ENCODE measurements at regions not wholly inside any gene's neighbourhood (a gene's known extent, or its start where the extent isn't known, plus 50 kb on each side); places are given as distances from the start of the nearest gene placed in this dataset.

DNA sequence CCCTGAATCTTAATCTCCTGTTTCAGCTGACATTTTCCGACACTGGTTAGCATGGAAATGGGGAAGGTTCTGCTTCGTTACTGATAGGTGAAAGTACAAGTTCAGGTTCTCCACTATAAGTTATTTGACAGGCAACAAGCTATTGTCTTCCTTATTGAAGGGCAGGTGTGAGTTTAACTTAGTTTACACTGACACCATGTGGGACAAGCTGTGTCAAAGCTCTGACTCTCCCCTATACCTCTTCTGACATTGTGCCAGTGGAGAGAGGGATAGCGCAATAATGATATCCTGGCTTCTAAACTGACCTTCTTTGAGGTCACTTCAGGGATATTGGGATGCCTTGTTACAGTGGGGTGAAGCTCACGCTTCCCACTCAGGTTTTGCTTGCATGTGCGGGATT, 587.0 kb upstream of the SLITRK5 start:
- DNase-seq (ENCODE audit: low spot score) (no peak), ATAC-seq (peak; percentile 78)
- CTCF ChIA-PET = interaction anchor here (0.6 to 1.1 kb wide), 2 partner anchors 210 to 215 kb away, joined by 3 to 6 read pairs; no protein-coding TSS in a partner anchor
- Mint-ChIP-seq H3K27me3 (ENCODE audit: low read depth) (no peaks in the 10 kb centered on the region), H3K4me1 (peaks cover 2% of the 10 kb centered on the region; the same call in 1 of the 2 replicates), H3K9me3 (no peaks in the 10 kb centered on the region), H3K27ac (no peak overlapping the region), H3K4me3 (no peak overlapping the region), H3K36me3 (no peaks in the 10 kb centered on the region)
- POLR2A ChIA-PET = no interaction called here
- TF ChIP-seq CBFB (CRISPR knock-in tag; IDR thresholded peaks at IDR 0.05; ENCODE audit: low read depth) = no peak
- no peak for TF ChIP-seq SOX15 (CRISPR knock-in tag; IDR thresholded peaks at IDR 0.05)
- TF ChIP-seq ERG (CRISPR knock-in tag; IDR thresholded peaks at IDR 0.05) = no peak
- TF ChIP-seq RELA (CRISPR knock-in tag; IDR thresholded peaks at IDR 0.05; ENCODE audit: borderline replicate concordance) = no peak
- no peak for TF ChIP-seq EMX1 (CRISPR knock-in tag; IDR thresholded peaks at IDR 0.05)
- no peak for TF ChIP-seq MXD4 (CRISPR knock-in tag; IDR thresholded peaks at IDR 0.05; ENCODE audit: borderline replicate concordance)
- TF ChIP-seq ETV6 (CRISPR knock-in tag; IDR thresholded peaks at IDR 0.05) = no peak
- TF ChIP-seq, protein P1, sequence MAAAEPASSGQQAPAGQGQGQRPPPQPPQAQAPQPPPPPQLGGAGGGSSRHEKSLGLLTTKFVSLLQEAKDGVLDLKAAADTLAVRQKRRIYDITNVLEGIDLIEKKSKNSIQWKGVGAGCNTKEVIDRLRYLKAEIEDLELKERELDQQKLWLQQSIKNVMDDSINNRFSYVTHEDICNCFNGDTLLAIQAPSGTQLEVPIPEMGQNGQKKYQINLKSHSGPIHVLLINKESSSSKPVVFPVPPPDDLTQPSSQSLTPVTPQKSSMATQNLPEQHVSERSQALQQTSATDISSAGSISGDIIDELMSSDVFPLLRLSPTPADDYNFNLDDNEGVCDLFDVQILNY (CRISPR knock-in tag; IDR thresholded peaks at IDR 0.05) = no peak
- no peak for TF ChIP-seq TP53 (CRISPR knock-in tag; IDR thresholded peaks at IDR 0.05)
- no peak for TF ChIP-seq USF1 (CRISPR knock-in tag; IDR thresholded peaks at IDR 0.05)
- no peak for TF ChIP-seq HMGXB4 (CRISPR knock-in tag; IDR thresholded peaks at IDR 0.05)
- TF ChIP-seq FOXJ3 (CRISPR knock-in tag; IDR thresholded peaks at IDR 0.05; ENCODE audit: borderline replicate concordance) = no peak
- TF ChIP-seq, protein P2, sequence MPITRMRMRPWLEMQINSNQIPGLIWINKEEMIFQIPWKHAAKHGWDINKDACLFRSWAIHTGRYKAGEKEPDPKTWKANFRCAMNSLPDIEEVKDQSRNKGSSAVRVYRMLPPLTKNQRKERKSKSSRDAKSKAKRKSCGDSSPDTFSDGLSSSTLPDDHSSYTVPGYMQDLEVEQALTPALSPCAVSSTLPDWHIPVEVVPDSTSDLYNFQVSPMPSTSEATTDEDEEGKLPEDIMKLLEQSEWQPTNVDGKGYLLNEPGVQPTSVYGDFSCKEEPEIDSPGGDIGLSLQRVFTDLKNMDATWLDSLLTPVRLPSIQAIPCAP (CRISPR knock-in tag; IDR thresholded peaks at IDR 0.05) = no peak
- TF ChIP-seq TEAD4 (CRISPR knock-in tag; IDR thresholded peaks at IDR 0.05) = no peak
- TF ChIP-seq GABPB1 (CRISPR knock-in tag; IDR thresholded peaks at IDR 0.05) = no peak
- no peak for TF ChIP-seq CREB1 (CRISPR knock-in tag; IDR thresholded peaks at IDR 0.05)

DNA sequence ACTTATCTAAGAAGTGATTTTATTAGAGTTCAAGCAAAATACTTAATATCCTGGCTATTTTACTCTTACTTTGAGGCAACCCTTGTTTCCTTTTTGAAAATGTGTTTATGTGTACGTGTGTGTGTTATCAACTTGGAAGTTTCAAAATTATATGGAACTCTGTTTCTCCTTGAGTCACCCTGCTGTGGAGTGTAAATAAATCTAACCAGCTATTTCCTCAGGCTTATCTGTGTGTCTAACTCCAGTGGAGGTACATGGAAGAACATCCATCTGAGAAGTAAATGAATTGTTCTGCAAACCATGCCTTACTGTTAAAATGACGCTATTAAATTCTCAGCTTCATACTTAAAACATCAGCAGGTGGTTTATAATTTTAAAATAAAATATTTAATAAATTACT, 583.4 kb upstream of the SLITRK5 start:
- Mint-ChIP-seq H3K27me3 (ENCODE audit: low read depth) (no peaks in the 10 kb centered on the region), H3K27ac (no peak overlapping the region)
- POLR2A ChIA-PET = no interaction called here
- TF ChIP-seq ZSCAN18 (CRISPR knock-in tag; IDR thresholded peaks at IDR 0.05) (no peak), ZNF232 (CRISPR knock-in tag; IDR thresholded peaks at IDR 0.05) (no peak), ZNF263 (CRISPR knock-in tag; IDR thresholded peaks at IDR 0.05; ENCODE audit: low read depth) (no peak), FOXP4 (CRISPR knock-in tag; IDR thresholded peaks at IDR 0.05) (no peak), PRRX2 (CRISPR knock-in tag; IDR thresholded peaks at IDR 0.05) (no peak), GRHL2 (CRISPR knock-in tag; IDR thresholded peaks at IDR 0.05; ENCODE audit: insufficient replicate concordance, severe bottlenecking) (no peak)
- TF ChIP-seq, protein P3, sequence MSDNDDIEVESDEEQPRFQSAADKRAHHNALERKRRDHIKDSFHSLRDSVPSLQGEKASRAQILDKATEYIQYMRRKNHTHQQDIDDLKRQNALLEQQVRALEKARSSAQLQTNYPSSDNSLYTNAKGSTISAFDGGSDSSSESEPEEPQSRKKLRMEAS (CRISPR knock-in tag; IDR thresholded peaks at IDR 0.05) = no peak
- TF ChIP-seq, protein P4, sequence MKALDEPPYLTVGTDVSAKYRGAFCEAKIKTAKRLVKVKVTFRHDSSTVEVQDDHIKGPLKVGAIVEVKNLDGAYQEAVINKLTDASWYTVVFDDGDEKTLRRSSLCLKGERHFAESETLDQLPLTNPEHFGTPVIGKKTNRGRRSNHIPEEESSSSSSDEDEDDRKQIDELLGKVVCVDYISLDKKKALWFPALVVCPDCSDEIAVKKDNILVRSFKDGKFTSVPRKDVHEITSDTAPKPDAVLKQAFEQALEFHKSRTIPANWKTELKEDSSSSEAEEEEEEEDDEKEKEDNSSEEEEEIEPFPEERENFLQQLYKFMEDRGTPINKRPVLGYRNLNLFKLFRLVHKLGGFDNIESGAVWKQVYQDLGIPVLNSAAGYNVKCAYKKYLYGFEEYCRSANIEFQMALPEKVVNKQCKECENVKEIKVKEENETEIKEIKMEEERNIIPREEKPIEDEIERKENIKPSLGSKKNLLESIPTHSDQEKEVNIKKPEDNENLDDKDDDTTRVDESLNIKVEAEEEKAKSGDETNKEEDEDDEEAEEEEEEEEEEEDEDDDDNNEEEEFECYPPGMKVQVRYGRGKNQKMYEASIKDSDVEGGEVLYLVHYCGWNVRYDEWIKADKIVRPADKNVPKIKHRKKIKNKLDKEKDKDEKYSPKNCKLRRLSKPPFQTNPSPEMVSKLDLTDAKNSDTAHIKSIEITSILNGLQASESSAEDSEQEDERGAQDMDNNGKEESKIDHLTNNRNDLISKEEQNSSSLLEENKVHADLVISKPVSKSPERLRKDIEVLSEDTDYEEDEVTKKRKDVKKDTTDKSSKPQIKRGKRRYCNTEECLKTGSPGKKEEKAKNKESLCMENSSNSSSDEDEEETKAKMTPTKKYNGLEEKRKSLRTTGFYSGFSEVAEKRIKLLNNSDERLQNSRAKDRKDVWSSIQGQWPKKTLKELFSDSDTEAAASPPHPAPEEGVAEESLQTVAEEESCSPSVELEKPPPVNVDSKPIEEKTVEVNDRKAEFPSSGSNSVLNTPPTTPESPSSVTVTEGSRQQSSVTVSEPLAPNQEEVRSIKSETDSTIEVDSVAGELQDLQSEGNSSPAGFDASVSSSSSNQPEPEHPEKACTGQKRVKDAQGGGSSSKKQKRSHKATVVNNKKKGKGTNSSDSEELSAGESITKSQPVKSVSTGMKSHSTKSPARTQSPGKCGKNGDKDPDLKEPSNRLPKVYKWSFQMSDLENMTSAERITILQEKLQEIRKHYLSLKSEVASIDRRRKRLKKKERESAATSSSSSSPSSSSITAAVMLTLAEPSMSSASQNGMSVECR (CRISPR knock-in tag; IDR thresholded peaks at IDR 0.05; ENCODE audit: borderline replicate concordance) = no peak

More for the DNA sequence above, 583.4 kb upstream of the SLITRK5 start:
- DNase-seq (ENCODE audit: low spot score) = no peak
- Mint-ChIP-seq H3K36me3 (no peaks in the 10 kb centered on the region), H3K9me3 (no peaks in the 10 kb centered on the region), H3K4me1 (peaks cover 6% of the 10 kb centered on the region), H3K4me3 (no peak overlapping the region)
- CTCF ChIA-PET = no interaction called here
- no peak for ATAC-seq

Data from WTC11 (cell line).